ENCODE measurements at regions not wholly inside any gene's neighbourhood (a gene's known extent, or its start where the extent isn't known, plus 50 kb on each side); places are given as distances from the start of the nearest gene placed in this dataset.

DNA sequence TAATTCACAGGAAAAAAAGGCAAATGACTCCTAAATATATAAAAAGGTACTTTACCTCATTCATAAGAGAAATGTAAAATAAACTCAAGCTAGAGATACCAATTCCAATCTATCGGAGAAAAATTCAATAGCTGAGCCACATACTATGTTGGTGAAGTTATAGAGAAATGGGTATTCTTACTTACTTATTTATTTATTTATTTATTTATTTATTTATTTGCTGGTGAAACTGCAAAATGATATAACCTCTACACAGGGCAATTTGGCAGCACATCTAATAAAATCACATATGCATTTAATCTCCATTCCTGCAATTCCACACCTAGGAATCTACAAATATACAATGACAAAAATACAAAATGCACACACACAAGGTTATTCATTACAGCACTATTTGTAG is 117.5 kb upstream of the TMEM168 start:
- Histone ChIP-seq H3K27ac (ENCODE audit: insufficient read depth, low read depth, low read length, poor library complexity, severe bottlenecking) (no peak overlapping the region), H3K9me3 (ENCODE audit: control insufficient read depth, low read length) (no peaks in the 10 kb centered on the region)

DNA sequence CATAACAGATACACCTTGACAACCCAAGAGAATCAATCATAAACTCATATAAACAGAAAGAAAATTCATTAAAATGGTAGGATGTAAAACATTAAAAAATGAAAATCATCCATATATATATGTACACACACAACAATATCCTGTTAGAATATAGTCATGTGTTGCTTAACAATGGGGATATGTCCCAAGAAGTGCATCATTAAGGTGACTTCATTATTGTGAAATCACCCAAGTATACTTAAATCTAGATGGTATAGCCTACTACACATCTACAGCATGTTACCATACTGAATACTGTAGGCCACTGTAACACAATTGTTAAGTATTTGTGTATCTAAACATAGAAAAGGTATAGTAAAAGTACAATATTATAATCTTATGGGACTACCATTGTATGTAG is 115.8 kb upstream of the TMEM168 start:
- H3K27ac ChIP-seq (ENCODE audit: insufficient read depth, low read depth, low read length, poor library complexity, severe bottlenecking): no peak overlapping the region
- H3K9me3 ChIP-seq (ENCODE audit: control insufficient read depth, low read length): no peaks in the 10 kb centered on the region
- H3K27me3 ChIP-seq (ENCODE audit: control insufficient read depth, insufficient read depth, low read length, poor library complexity, severe bottlenecking): no peaks in the 10 kb centered on the region
- peaks cover under 1% of the 10 kb centered on the region for H3K36me3 ChIP-seq (ENCODE audit: control insufficient read depth, insufficient read depth, low read length)
- no peak overlapping the region for H3K4me3 ChIP-seq (ENCODE audit: insufficient read depth, low read depth, low read length)
- peaks cover 3% of the 10 kb centered on the region for H3K4me1 ChIP-seq (ENCODE audit: control insufficient read depth, insufficient read depth, low read length)

More for the DNA sequence above, 117.5 kb upstream of the TMEM168 start:
- WGBS, 2 experiments: no CpG with 5 or more reads among the region's 1 CpG
- Histone ChIP-seq H3K4me1 (ENCODE audit: control insufficient read depth, insufficient read depth, low read length) (peaks cover 3% of the 10 kb centered on the region), H3K27me3 (ENCODE audit: control insufficient read depth, insufficient read depth, low read length, poor library complexity, severe bottlenecking) (no peaks in the 10 kb centered on the region), H3K36me3 (ENCODE audit: control insufficient read depth, insufficient read depth, low read length) (peaks cover 6% of the 10 kb centered on the region), H3K4me3 (ENCODE audit: insufficient read depth, low read depth, low read length) (no peak overlapping the region)

DNA sequence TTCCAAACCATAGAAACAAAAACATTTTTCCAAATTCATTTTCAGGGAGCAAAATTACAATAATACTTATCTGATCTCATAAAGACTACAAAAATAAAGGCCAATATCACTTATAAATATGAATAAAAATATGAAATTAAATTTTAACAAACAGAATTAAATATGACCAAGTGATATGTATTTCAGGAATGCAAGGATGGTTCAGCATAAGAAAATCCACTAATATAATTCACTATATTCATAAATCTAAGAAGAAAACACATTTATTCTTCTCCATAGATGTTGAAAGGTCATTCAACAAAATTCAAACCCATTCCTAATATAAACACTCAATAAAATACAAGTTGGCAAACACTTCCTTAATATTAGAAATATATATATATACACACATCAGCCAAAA is 115.2 kb upstream of the TMEM168 start:
- Histone ChIP-seq H3K4me3 (ENCODE audit: insufficient read depth, low read depth, low read length) (no peak overlapping the region), H3K4me1 (ENCODE audit: control insufficient read depth, insufficient read depth, low read length) (peaks cover 3% of the 10 kb centered on the region)

DNA sequence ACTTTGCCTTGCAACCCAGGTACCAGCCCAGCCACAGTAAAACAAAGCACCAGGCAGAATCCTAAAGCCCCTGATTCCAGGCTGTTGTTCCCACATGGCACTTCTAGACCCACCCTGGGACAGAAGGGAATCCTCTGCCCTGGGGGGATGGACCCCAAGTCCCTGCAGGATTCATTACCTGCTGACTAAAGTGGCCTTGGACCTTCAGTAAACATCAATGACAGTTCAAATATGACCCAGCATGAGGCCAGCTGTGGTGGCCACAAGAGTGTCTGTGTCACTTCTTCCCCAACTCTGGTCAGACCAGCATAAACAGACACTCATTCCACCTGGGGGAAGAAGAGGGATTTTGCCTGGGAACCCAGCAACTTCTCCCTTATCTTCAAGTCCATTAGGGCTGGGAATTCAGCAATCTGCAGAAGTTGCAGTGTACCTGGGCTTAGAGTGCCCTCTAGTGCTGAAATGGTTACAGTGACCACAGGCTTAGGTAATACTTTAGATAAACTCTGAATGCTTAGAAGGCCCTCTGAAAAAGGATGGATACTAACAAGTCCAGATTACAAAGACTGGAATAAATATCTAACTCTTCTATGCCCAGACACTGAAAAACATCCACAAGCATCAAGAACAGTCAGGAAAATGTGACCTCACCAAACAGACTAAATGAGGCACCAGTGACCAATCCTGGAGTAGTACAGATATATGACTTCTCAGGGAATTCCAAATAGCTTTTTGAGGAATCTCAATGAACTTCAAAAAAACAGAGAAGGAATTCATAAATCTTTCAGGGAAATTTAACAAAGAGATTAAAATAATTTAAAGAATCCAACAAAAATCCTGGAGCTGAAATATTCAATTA is 108.5 kb upstream of the TMEM168 start:
- no peaks in the 10 kb centered on the region for H3K27me3 ChIP-seq (ENCODE audit: control insufficient read depth, insufficient read depth, low read length, poor library complexity, severe bottlenecking)
- no peaks in the 10 kb centered on the region for H3K9me3 ChIP-seq (ENCODE audit: control insufficient read depth, low read length)
- H3K36me3 ChIP-seq (ENCODE audit: control insufficient read depth, insufficient read depth, low read length): peaks cover 10% of the 10 kb centered on the region
- no peaks in the 10 kb centered on the region for H3K4me1 ChIP-seq (ENCODE audit: control insufficient read depth, insufficient read depth, low read length)
- H3K27ac ChIP-seq (ENCODE audit: insufficient read depth, low read depth, low read length, poor library complexity, severe bottlenecking): no peak overlapping the region
- H3K4me3 ChIP-seq (ENCODE audit: insufficient read depth, low read depth, low read length): no peak overlapping the region

More for the DNA sequence above, 115.2 kb upstream of the TMEM168 start:
- Histone ChIP-seq H3K36me3 (ENCODE audit: control insufficient read depth, insufficient read depth, low read length) (no peaks in the 10 kb centered on the region), H3K9me3 (ENCODE audit: control insufficient read depth, low read length) (no peaks in the 10 kb centered on the region), H3K27me3 (ENCODE audit: control insufficient read depth, insufficient read depth, low read length, poor library complexity, severe bottlenecking) (no peaks in the 10 kb centered on the region), H3K27ac (ENCODE audit: insufficient read depth, low read depth, low read length, poor library complexity, severe bottlenecking) (no peak overlapping the region)

DNA sequence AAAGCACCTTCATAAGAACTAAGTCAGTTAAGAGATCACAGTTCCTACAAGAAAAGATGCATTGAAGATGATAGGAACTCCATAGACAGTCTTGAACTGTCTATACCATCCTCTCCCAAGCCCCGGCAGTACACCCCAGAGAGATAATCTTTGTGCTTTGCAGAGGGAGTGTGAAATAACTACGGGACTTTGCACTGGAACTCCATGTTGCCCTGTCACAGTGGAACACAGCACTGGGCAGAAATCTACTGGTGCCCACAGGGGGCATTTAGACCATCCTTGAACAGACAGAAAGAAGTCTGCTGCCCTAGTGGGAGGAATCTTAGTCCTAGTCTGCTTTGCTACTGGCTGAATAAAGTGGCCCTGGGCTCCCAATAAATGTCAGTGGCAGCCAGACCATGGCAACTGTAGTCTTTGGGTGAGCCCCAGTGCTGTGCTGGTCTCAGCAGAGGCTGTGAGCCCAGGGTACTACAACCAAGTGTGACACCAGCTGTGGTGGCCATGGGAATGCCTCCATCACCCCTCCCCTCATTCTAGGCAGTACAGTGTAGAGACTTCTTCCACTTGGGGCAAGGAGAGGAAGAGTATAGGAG is 107.7 kb upstream of the TMEM168 start:
- no peak overlapping the region for H3K27ac ChIP-seq (ENCODE audit: insufficient read depth, low read depth, low read length, poor library complexity, severe bottlenecking)
- H3K4me3 ChIP-seq (ENCODE audit: insufficient read depth, low read depth, low read length): no peak overlapping the region
- WGBS, 2 experiments: 94 to 97% methylated on average over 2 of the region's 2 CpGs
- H3K4me1 ChIP-seq (ENCODE audit: control insufficient read depth, insufficient read depth, low read length): no peaks in the 10 kb centered on the region
- H3K36me3 ChIP-seq (ENCODE audit: control insufficient read depth, insufficient read depth, low read length): peaks cover 14% of the 10 kb centered on the region
- no peaks in the 10 kb centered on the region for H3K27me3 ChIP-seq (ENCODE audit: control insufficient read depth, insufficient read depth, low read length, poor library complexity, severe bottlenecking)
- no peaks in the 10 kb centered on the region for H3K9me3 ChIP-seq (ENCODE audit: control insufficient read depth, low read length)

DNA sequence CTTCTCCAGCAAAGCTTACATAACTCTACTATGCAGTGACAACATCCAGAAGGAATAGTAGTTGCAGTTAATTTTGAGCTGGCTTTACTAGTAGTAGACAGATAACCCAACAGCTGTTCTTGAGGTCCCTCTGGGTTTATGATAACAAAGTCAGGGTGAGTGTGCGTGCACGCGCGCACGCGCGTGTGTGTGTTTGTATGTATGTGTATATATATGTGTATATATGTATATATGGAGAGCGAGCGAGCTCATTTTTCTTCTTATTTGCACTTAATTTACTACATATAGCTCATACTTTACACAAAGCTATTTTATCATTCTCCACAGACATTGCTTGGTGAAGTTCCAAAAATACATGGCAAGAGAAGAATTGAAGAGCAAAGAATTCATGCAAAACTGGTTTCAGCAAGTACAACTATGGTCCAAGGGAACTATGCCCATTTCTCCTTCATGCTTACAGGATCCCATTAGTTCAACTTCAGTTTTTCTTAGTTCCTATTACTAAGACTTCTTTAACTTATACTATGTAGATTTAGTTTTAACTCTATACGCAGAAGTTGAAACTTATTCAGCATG is 105.9 kb upstream of the TMEM168 start:
- no peaks in the 10 kb centered on the region for H3K4me1 ChIP-seq (ENCODE audit: control insufficient read depth, insufficient read depth, low read length)
- H3K9me3 ChIP-seq (ENCODE audit: control insufficient read depth, low read length): no peaks in the 10 kb centered on the region
- no peaks in the 10 kb centered on the region for H3K27me3 ChIP-seq (ENCODE audit: control insufficient read depth, insufficient read depth, low read length, poor library complexity, severe bottlenecking)
- H3K36me3 ChIP-seq (ENCODE audit: control insufficient read depth, insufficient read depth, low read length): peaks cover 16% of the 10 kb centered on the region
- H3K4me3 ChIP-seq (ENCODE audit: insufficient read depth, low read depth, low read length): no peak overlapping the region
- WGBS, 2 experiments: 99 to 100% methylated on average over 7 to 9 of the region's 10 CpGs
- H3K27ac ChIP-seq (ENCODE audit: insufficient read depth, low read depth, low read length, poor library complexity, severe bottlenecking): no peak overlapping the region

DNA sequence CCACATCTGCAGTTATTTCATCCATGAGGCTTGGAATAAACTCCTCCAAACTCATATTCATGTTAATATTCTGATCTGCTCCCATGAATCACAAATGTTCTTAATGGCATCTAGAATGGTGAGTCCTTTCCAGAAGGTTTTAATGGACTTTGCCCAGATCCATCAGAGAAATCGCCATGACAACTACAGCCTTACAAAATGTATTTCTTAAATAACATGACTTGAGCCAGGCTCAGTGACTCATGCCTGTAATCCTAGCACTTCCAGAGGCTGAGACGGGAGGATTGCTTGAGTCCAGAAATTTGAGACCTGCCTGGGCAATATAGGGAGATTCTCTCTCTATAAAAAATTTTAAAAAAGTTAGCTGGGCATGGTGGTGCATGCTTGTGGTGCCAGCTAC is 102.1 kb upstream of the TMEM168 start:
- no peaks in the 10 kb centered on the region for H3K27me3 ChIP-seq (ENCODE audit: control insufficient read depth, insufficient read depth, low read length, poor library complexity, severe bottlenecking)
- peaks cover 16% of the 10 kb centered on the region for H3K36me3 ChIP-seq (ENCODE audit: control insufficient read depth, insufficient read depth, low read length)
- 89 to 95% methylated on average over 2 of the region's 2 CpGs for WGBS, 2 experiments
- H3K9me3 ChIP-seq (ENCODE audit: control insufficient read depth, low read length): no peaks in the 10 kb centered on the region
- no peak overlapping the region for H3K27ac ChIP-seq (ENCODE audit: insufficient read depth, low read depth, low read length, poor library complexity, severe bottlenecking)
- no peak overlapping the region for H3K4me3 ChIP-seq (ENCODE audit: insufficient read depth, low read depth, low read length)
- H3K4me1 ChIP-seq (ENCODE audit: control insufficient read depth, insufficient read depth, low read length): no peaks in the 10 kb centered on the region

DNA sequence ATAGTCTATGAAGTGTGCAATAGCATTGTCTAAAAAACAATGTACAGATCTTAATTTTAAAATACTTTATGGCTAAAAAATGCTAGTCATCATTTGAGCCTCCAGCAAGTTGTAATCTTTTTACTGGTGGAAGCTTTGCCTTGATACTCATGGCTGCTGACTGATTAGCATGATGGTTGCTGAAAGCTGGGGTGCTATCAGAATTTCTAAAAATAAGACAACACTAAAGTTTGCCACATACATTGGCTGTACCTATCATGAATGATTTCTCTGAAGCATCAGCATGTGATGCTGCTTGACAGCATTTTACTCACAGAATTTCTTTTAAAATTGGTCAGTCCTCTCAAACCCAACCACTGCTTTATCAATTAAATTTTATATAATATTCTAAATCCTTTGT is 101.5 kb upstream of the TMEM168 start:
- H3K4me3 ChIP-seq (ENCODE audit: insufficient read depth, low read depth, low read length): no peak overlapping the region
- no peaks in the 10 kb centered on the region for H3K9me3 ChIP-seq (ENCODE audit: control insufficient read depth, low read length)
- no peak overlapping the region for H3K27ac ChIP-seq (ENCODE audit: insufficient read depth, low read depth, low read length, poor library complexity, severe bottlenecking)
- no peaks in the 10 kb centered on the region for H3K27me3 ChIP-seq (ENCODE audit: control insufficient read depth, insufficient read depth, low read length, poor library complexity, severe bottlenecking)
- H3K36me3 ChIP-seq (ENCODE audit: control insufficient read depth, insufficient read depth, low read length): peaks cover 16% of the 10 kb centered on the region
- no peaks in the 10 kb centered on the region for H3K4me1 ChIP-seq (ENCODE audit: control insufficient read depth, insufficient read depth, low read length)

DNA sequence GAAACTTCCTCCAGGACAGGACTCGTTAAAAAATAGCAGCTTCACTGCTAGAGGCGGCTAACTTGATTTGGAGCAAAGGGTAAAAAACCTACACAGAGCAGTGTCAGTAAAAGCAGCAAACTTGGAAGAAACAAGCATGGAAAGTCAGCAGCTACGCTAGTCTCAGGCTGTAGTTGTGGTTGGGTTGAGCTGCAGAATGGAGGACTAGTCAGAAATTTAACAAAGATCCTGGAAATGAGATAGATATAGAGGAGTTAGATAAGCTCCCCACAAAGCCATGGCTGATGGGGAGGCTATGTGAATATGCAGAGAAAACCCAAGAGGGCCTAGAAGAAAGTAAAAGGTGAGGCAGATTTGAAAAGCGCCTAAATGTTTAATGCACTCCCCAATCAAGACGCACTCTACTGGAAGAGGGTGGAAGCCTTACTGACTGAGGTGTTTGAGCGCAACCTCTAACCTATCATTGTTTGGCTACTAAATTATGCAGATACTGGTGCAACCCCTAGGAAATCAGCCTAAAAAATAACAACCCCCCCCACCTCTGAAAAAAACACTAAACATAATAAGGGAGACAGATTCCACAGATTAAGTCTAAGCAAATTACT is 99.7 kb upstream of the TMEM168 start:
- WGBS, 2 experiments: 87 to 89% methylated on average over 6 of the region's 6 CpGs
- peaks cover 16% of the 10 kb centered on the region for H3K36me3 ChIP-seq (ENCODE audit: control insufficient read depth, insufficient read depth, low read length)
- no peak overlapping the region for H3K27ac ChIP-seq (ENCODE audit: insufficient read depth, low read depth, low read length, poor library complexity, severe bottlenecking)

DNA sequence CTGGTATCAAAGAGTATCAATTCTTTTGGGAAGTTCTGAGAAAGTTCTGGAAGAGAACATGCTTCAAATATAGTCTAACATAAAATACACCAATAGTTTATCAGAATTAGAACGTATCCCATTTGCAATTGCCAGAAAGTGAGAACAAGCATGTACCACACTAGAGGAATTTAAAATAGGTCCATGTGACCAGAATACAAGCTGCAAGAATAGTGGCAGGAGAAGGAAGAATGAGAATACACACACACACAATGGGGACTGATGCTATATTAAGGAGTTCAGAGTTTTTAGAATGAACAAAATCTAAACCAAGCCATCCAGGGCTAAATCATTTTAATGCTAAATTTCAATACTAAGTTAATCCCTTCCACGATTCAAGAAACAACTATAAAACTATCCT is 99.1 kb upstream of the TMEM168 start:
- H3K9me3 ChIP-seq (ENCODE audit: control insufficient read depth, low read length): no peaks in the 10 kb centered on the region
- H3K4me3 ChIP-seq (ENCODE audit: insufficient read depth, low read depth, low read length): no peak overlapping the region
- no peak overlapping the region for H3K27ac ChIP-seq (ENCODE audit: insufficient read depth, low read depth, low read length, poor library complexity, severe bottlenecking)
- H3K4me1 ChIP-seq (ENCODE audit: control insufficient read depth, insufficient read depth, low read length): no peaks in the 10 kb centered on the region
- WGBS, 2 experiments: 90 to 93% methylated on average over 2 of the region's 2 CpGs
- H3K36me3 ChIP-seq (ENCODE audit: control insufficient read depth, insufficient read depth, low read length): peaks cover 11% of the 10 kb centered on the region
- no peaks in the 10 kb centered on the region for H3K27me3 ChIP-seq (ENCODE audit: control insufficient read depth, insufficient read depth, low read length, poor library complexity, severe bottlenecking)

More for the DNA sequence above, 99.7 kb upstream of the TMEM168 start:
- H3K9me3 ChIP-seq (ENCODE audit: control insufficient read depth, low read length): no peaks in the 10 kb centered on the region
- H3K4me1 ChIP-seq (ENCODE audit: control insufficient read depth, insufficient read depth, low read length): no peaks in the 10 kb centered on the region
- H3K4me3 ChIP-seq (ENCODE audit: insufficient read depth, low read depth, low read length): no peak overlapping the region
- no peaks in the 10 kb centered on the region for H3K27me3 ChIP-seq (ENCODE audit: control insufficient read depth, insufficient read depth, low read length, poor library complexity, severe bottlenecking)
